ENCODE measurements at regions not wholly inside any gene's neighbourhood (a gene's known extent, or its start where the extent isn't known, plus 50 kb on each side); places are given as distances from the start of the nearest gene placed in this dataset.
"Not testable (repeated sequence)": the region's sequence is repeated elsewhere in the genome, so short reads cannot be mapped to it uniquely, and the experiment has no call there.

GRCh38 chr1:182207300-182207699 is 145.8 kb upstream of the ZNF648 start:
- in situ Hi-C loops (cut with HindIII; ENCODE audit: low pct_unique_long_range_greater_than_20kb, low sequenced_read_pairs): no loop called here
- no peak for DNase-seq (ENCODE audit: low read depth)

- in situ Hi-C loops (cut with HindIII; ENCODE audit: low pct_unique_long_range_greater_than_20kb, low sequenced_read_pairs): no loop called here
- no peak for DNase-seq (ENCODE audit: low read depth)
Measured at GRCh38 chr1:182206626-182207239, 145.2 kb upstream of the ZNF648 start.

- in situ Hi-C loops (cut with HindIII; ENCODE audit: low pct_unique_long_range_greater_than_20kb, low sequenced_read_pairs): no loop called here
- DNase-seq (ENCODE audit: low read depth): no peak
Measured at GRCh38 chr1:182205351-182206022, 144.0 kb upstream of the ZNF648 start.

- no peak for DNase-seq (ENCODE audit: low read depth)
Measured at GRCh38 chr1:182203191-182203875, 141.8 kb upstream of the ZNF648 start.

GRCh38 chr1:182201490-182201889 is 140.0 kb upstream of the ZNF648 start:
- DNase-seq (ENCODE audit: low read depth); in situ Hi-C loops (cut with HindIII; ENCODE audit: low pct_unique_long_range_greater_than_20kb, low sequenced_read_pairs): not testable (repeated sequence)

More at GRCh38 chr1:182203191-182203875, 141.8 kb upstream of the ZNF648 start:
- in situ Hi-C loops (cut with HindIII; ENCODE audit: low pct_unique_long_range_greater_than_20kb, low sequenced_read_pairs): no loop called here

- in situ Hi-C loops (cut with HindIII; ENCODE audit: low pct_unique_long_range_greater_than_20kb, low sequenced_read_pairs): no loop called here
- DNase-seq (ENCODE audit: low read depth): no peak
Measured at GRCh38 chr1:182200025-182200812, 138.7 kb upstream of the ZNF648 start.

- no peak for DNase-seq (ENCODE audit: low read depth)
- in situ Hi-C loops (cut with HindIII; ENCODE audit: low pct_unique_long_range_greater_than_20kb, low sequenced_read_pairs): no loop called here
Measured at GRCh38 chr1:182198006-182198605, 136.6 kb upstream of the ZNF648 start.

GRCh38 chr1:182196897-182197870 is 135.7 kb upstream of the ZNF648 start:
- no peak for DNase-seq (ENCODE audit: low read depth)
- in situ Hi-C loops (cut with HindIII; ENCODE audit: low pct_unique_long_range_greater_than_20kb, low sequenced_read_pairs): no loop called here

- in situ Hi-C loops (cut with HindIII; ENCODE audit: low pct_unique_long_range_greater_than_20kb, low sequenced_read_pairs): no loop called here
- DNase-seq (ENCODE audit: low read depth): no peak
Measured at GRCh38 chr1:182195733-182196132, 134.2 kb upstream of the ZNF648 start.

- no peak for DNase-seq (ENCODE audit: low read depth)
- in situ Hi-C loops (cut with HindIII; ENCODE audit: low pct_unique_long_range_greater_than_20kb, low sequenced_read_pairs): no loop called here
Measured at GRCh38 chr1:182193908-182194550, 132.5 kb upstream of the ZNF648 start.

GRCh38 chr1:182192966-182193365 is 131.5 kb upstream of the ZNF648 start:
- in situ Hi-C loops (cut with HindIII; ENCODE audit: low pct_unique_long_range_greater_than_20kb, low sequenced_read_pairs): no loop called here
- DNase-seq (ENCODE audit: low read depth): no peak

GRCh38 chr1:182192215-182192614 is 130.7 kb upstream of the ZNF648 start:
- in situ Hi-C loops (cut with HindIII; ENCODE audit: low pct_unique_long_range_greater_than_20kb, low sequenced_read_pairs): no loop called here
- no peak for DNase-seq (ENCODE audit: low read depth)

GRCh38 chr1:182191381-182192115 is 130.0 kb upstream of the ZNF648 start:
- in situ Hi-C loops (cut with HindIII; ENCODE audit: low pct_unique_long_range_greater_than_20kb, low sequenced_read_pairs): no loop called here
- DNase-seq (ENCODE audit: low read depth): no peak

GRCh38 chr1:182189535-182190066 is 128.1 kb upstream of the ZNF648 start:
- in situ Hi-C loops (cut with HindIII; ENCODE audit: low pct_unique_long_range_greater_than_20kb, low sequenced_read_pairs): no loop called here
- peak; percentile 73 for DNase-seq (ENCODE audit: low read depth)

- in situ Hi-C loops (cut with HindIII; ENCODE audit: low pct_unique_long_range_greater_than_20kb, low sequenced_read_pairs): no loop called here
- no peak for DNase-seq (ENCODE audit: low read depth)
Measured at GRCh38 chr1:182186757-182187146, 125.2 kb upstream of the ZNF648 start.

Data from Caki2 (cell line).